GM18507 (cell line): ENCODE measurements at regions not wholly inside any gene's neighbourhood (a gene's known extent, or its start where the extent isn't known, plus 50 kb on each side); places are given as distances from the start of the nearest gene placed in this dataset.

Experiments
- DNase-seq: peaks from one replicate; pipeline ENCODE4 v3.0.0; 2011; ENCODE audit warnings: low read depth; ENCODE audit not compliant: insufficient read length; ENCODE audit errors: extremely low spot score
- FAIRE-seq: peaks from 2 replicates; lab custom pipeline; 2011; peaks lifted over from hg19 to GRCh38; lab: Jason Lieb, UNC

DNA sequence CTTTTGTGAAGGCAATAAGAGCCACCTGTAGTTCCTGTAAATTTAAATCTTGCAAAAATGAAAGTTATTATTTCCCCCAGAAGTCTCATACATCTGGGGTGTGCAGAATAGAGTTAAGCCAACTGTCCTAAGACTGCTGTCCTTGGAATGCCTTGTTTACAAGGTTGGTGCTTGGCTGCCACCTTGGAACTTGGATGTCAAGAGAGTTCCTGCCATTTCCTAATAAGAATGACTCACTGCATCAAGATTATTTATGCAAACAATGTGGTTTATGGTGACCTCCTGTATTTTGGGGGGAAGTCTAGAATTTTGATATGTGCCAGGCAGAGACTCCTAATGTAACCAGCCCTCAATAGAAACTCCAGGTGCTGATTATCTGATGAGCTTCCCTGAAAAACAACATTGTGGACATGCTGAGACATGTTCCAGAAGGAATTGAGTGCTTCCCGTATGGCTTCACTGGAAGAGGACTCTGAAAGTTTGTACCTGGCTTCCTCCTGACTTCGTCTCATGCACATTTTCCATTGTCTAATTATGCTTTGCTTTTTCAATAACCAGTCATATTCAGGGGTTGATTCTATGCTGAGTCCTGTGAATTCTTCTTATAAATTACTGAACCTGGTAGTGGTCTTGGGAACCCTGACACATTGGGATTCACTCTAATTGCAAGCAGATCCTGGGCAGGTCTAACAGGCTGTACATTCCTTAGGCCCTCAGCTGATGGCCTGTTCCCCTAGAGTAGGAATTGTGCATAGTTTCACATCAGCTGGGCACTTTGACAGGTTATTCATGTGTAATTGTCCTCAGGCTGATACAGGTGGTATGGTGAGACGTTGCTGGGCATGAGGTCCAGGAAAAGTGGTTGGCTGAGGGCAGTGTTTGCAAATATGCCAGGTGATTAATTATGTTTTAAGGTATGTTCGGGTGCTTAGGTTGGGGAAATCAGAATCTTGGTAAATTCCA is 1370.7 kb upstream of the TMEM132C start:
- DNase-seq (no peak), FAIRE-seq (no peak)

DNA sequence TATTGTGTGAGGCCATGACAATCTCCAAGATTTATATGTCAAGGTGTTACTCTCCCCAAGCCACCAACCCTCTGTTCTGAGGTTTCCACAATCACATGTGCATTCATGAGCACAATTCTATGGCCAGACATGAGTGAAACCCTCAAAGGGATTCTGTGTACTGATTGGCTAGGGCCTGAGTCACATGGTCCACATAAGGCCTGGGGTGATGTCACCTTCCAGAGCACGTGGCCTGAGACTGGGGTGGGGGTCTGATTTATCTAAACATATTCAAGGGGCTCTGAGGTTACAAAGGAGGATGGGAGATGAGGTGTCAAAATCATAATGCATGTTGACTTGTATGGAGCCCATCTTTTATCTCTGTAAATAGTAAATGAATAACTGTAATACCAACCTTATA is 1369.9 kb upstream of the TMEM132C start:
- no peak for FAIRE-seq

DNA sequence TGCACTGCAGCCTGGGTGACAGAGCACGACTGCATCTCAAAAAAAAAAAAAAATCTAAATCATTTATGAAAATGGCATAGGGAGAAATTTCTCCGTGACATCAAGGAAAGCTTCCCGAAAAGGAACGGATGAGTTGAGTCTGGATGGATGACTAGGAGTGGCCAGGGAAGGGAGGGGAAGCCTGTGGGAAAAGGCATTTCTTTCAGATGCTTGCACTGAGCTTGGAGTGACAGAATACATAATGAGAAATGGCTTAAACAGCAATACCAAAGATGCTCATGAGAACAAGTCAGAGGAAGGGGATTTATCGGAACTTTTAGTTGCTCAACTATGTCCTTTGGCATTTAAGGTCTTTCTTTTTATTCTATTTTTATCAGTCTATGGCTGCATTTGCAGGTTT is 1369.2 kb upstream of the TMEM132C start:
- FAIRE-seq (no peak), DNase-seq (no peak)

More for the DNA sequence above, 1369.9 kb upstream of the TMEM132C start:
- DNase-seq = no peak

DNA sequence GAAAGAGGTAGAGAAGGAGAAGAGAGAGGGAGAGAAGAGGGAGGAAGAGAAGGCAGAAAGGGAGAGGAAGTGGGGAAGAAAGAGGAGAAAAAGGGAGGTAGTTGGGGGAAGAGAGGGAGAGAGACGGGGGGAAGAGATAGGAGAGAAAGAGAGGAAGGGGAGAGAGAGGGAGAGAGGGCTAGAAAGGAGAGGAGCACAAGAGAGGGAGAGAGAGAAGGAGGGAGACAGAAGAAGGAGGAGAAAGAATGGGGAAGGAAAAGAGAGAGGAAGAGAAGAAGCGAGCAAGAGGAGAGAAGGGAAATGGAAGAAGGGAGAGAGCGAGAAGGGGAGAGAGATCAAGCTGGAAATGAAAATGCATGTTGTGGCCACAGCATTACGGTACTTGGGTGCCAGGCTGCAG is 1368.4 kb upstream of the TMEM132C start:
- DNase-seq (no peak), FAIRE-seq (no peak)

DNA sequence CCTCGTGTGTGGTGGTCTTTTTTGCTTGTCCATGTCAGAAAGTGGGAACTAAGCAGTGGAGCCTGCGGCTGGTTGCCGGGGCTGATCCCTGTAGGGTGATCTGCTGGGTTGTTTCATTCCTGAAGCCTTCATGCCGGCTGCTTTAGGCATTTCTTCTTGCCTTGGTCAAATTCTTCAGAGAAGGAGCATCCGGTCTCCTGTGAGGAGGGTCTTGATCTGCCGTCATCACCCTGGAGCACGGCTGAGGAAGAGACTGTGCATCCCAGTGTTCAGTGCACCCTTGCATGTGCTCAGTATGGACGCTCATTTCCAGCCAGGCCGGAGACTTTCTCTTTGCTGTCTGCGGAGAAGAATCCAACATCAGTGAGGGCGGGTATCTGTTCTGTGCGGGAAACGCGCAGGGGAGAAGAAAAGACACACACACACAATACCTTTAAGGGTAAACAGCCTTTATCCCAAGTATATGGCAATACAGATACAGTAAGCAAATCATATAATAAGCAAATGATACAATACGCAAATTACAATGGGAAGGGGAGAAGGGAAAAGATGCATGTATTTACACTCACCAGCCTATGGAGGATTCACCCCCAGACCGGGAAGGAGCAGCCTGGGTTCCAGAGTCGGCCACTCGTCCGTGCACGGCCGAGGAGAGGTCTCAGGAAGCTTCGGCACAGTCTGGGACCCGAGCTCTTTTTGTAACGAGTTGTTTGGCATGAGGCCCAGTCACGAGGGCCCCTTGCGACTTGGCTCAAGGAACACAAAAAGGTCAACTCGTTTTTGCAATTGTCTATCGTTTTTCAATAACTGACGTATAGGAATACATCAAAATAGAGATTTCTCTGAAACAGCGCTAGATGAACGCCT is 1366.8 kb upstream of the TMEM132C start:
- no peak for DNase-seq
- FAIRE-seq = no peak

DNA sequence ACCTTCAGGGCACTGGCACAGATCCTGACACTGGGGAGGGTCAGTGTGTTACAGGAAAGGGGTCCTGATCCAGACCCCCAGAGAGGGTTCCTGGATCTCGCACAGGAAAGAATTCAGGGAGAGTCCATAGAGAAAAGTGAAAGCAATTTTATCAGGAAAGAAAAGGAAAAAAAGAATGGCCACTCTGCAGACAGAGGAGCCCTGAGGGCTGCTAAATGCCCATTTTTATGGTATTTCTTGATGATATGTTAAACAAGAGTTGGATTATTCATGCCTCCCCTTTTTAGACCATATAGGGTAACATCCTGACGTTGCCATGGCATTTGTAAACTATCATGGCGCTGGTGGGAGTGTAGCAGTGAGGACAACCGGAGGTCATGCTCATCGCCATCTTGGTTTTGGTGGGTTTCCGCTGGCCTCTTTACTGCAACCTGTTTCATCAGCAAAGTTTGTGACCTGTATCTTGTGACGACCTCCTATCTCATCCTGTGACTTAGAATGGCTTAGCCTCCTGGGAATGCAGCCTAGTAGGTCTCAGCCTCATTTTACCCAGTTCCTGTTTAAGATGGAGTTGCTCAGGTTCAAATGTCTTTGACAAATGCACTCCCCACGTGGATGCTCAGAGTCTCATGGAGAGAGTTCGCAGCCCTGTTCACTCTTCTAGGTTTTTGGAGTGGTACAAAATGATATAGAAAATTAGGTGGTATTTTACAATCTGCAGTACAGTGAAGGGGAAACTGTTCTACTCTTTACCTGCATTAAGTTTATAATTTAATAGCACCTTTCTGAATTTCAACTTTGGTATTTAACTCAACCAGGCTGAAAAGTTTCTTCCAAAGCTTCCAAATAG is 1363.7 kb upstream of the TMEM132C start:
- FAIRE-seq = no peak
- DNase-seq = no peak

DNA sequence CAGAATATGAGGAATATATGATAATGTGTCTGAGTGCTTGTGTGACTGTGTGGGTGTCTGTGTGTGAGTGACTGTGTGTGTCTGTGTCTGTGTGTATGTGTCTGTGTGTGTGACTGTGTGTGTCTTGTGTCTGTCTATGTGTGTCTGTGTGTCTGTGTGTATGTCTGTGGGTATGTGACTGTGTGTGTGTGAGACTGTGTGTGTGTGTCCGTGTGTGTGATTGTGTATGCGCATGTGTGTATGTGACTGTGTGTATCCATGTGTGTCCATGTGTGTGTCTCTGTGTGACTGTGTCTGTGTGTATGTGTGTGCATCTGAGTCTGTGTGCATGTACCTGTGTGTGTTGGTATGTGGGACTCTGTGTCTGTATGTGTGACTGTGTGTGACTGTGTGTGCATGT is 1361.2 kb upstream of the TMEM132C start:
- FAIRE-seq (no peak), DNase-seq (no peak)

DNA sequence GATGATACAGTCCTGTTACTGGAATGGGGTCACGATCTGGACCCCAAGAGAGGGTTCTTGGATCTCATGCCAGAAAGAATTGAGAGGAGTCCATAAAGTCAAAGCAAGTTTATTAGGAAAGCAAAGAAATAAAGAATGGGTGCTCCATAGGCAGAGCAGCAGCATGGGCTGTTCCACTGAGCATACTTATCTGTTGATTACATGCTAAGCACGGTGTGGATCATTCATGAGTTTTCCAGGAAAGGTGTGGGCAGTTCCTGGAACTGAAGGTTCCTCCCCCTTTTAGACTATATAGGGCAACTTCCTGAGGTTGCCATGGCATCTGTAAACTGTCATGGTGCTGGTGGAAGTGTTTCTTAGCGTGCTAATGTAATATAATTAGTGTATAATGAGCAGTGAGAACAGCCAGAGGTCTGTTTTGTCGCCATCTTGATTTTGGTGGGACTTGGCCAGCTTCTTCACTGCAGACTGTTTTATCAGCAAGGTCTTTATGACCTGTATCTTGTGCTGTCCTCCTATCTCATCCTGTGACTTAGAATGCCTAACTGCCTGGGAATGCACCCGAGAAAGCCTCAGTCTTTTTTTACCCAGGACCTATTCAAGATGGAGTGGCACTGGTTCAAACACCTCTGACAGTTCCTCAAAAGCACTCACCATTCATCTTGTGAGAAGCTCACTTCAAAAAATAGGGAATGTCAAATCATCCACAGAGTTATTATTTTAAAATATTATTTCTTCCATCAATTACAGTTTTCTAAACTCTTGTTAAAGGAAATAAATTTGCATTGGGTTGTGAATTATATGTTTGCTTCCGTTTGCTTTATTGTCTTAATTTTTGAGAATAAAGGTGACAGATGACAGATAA is 1358.8 kb upstream of the TMEM132C start:
- FAIRE-seq (no peak), DNase-seq (no peak)

DNA sequence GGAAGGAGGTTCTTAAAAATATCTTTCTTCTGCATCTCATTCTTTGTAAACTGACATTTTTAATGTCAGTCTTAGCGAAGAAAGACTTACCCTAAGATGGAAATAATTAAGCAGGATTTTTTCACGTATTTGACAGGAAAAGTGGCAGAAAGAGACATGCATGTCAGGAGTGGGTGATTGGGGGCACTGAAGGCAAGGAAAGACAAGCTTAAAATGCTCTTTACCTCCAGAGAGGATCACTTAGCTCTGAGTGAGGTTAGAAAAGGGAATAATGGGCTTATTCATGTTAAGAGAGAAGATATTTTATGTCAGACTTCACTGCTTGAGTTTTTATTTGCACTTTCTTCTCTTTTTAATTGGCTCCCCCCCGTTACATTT is 1358.2 kb upstream of the TMEM132C start:
- DNase-seq (no peak), FAIRE-seq (no peak)

DNA sequence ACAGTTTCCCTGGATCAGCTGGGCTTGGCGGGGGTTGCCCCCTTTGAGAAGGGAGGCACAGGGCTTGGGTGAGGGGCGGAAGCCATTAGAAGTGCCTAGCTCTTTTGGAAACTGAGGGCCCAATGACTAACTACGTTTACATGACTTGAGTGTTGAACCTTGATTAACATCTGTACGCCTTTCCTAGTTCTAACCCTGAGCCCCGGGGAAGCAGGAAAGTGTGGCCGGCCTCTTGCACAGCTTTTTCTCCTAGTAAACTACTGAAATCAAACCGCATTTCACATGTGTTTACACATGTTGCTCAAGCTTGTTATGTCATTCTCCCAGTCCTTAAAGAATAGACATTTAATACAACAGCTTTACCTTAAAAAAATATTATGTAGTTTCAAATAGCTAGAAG is 1356.4 kb upstream of the TMEM132C start:
- no peak for DNase-seq
- FAIRE-seq = no peak

DNA sequence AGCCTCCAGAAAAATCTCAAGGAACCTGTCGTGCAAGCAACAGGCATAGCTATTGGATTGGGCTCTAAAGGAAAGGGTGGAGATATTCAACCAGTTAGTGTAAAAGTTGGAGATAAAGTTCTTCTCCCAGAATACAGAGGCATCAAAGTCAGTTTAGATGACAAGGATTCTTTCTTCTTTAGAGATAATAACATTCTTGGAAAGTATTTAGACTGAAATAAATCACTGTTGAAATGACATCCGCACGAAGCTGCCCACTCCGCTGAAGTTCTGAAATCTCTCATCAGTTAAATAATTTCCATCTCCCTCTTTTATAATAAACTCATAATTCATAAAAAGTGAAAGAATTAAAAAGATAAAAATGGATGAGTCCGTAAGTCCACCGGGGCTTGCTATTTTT is 1354.9 kb upstream of the TMEM132C start:
- FAIRE-seq = no peak
- DNase-seq = no peak

DNA sequence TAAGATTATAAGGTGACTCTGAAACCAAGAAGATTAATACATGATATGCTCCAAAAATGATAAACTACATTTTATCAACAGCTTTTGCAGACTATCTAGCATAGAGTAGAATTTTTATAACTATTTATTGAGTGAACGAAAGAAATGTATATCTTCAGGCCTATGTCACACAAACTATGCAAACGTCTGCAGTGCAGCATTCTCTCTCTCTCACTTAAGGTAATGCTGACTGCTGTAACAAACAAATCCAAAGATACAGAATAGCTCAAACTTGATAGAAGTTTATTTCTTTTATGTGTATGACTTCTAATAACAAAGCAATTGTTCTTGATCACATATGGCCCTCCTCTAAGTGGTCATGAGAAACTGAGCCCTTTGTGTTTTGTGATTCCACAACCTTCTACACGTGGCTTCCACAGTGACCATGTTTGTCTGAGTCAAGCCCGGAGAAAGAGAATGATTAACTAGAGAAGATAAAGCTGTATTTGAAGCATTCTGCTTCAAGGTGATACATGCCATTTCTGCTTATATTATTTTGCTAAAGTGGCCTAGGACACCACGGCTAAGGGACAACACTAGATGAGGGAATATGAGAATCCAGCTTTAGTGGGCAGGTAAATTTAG is 1352.7 kb upstream of the TMEM132C start:
- DNase-seq (no peak), FAIRE-seq (no peak)

DNA sequence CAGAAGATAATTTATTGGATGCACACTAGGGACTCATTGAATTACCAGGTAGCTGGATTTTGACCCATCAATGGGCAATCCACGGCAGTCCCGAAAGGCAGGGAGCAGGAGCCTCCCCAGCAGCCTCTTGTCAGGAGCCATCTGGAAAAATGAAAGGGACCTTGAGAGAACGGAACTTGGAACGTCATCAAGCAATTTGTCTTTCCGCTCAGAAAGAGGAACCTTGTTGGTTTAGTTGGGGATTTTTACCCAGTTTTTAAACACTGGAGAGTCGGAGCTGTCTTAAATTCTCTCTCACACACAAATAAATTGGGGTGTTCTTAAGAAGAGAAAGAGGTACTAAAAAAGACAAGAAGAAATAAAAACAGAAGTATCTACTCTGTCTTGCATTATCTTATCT is 1351.7 kb upstream of the TMEM132C start:
- FAIRE-seq = no peak
- DNase-seq = no peak

DNA sequence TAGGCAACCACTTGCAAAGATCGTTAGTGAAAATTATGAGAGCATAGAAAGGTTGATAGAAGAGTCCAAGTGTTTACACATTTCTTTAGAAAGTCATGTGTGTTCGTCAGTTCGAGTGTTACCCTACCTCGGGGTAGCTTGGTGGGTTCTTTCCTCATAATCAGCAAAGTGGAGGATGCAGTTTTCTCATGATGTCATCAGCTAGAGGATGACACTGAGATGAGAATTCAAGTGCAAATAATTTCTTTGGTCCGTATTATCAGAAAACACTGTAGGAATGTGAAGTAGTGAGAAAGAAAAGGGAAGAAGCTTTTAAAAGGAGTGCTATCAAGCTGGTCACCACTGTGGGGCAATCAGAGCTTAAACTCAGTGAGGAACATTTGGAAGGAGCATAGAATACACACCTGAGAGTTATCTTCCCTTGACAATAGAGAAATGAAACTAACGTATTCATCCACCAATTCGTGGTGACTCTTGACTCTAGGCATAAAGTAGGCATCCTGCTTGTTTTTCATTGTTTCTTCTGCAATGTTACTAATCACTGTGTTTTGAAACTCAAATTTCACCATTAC is 1340.9 kb upstream of the TMEM132C start:
- FAIRE-seq (no peak), DNase-seq (no peak)

DNA sequence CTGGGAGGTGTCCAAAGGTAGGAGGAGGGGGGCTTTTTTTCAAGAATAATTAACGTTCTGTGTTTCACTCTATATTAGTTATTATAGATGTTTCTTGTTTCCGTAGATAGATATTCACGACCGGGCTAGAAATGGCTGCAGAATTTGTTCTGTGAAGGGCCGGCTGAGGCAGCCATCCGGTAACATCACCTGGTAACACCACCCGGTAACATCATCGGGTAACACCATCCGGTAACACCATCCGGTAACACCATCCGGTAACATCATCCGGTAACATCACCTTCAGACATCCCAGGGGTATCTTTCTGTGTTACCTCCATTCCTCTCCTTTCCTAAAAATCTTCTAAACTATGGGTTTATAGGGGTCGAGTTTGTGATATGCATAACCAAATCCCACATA is 1336.7 kb upstream of the TMEM132C start:
- no peak for FAIRE-seq
- no peak for DNase-seq

DNA sequence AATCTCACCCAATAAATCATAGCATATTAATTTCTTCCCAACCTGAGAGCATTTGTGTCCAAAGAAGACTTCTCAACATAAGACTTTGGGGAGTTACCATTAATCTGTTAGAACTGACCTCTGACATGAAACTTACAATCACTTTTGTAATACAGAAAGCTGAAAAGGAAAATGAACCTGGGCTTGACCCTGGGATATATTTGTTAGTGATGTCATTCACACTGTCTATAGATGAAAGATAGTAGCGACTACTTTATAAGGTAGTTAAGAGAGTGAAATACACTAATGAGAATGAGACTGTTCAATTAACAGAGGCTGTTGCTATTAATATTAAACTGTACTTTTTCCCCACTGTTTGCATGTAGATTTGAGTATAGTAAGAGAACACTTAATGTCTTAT is 1334.8 kb upstream of the TMEM132C start:
- FAIRE-seq = no peak

DNA sequence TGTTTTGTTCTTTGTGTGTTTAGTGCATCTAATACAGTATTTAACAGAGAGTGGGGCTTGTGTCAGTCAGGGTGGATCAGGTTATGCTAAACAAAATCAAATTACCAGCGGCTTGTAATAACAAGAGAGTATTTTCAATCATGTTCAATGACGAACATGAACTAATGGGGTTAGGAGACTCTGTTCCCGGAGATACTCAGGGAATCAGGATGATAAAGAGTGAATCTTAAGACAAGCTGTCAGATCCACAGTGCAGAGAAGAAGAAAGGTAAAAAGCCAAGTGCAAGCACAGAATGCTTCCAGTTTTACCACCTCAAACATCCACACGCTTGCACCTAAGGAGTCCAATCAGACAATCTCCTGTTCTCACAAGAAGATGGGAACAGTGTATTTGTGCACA is 1331.5 kb upstream of the TMEM132C start:
- DNase-seq = no peak
- FAIRE-seq = no peak

More for the DNA sequence above, 1334.8 kb upstream of the TMEM132C start:
- no peak for DNase-seq

DNA sequence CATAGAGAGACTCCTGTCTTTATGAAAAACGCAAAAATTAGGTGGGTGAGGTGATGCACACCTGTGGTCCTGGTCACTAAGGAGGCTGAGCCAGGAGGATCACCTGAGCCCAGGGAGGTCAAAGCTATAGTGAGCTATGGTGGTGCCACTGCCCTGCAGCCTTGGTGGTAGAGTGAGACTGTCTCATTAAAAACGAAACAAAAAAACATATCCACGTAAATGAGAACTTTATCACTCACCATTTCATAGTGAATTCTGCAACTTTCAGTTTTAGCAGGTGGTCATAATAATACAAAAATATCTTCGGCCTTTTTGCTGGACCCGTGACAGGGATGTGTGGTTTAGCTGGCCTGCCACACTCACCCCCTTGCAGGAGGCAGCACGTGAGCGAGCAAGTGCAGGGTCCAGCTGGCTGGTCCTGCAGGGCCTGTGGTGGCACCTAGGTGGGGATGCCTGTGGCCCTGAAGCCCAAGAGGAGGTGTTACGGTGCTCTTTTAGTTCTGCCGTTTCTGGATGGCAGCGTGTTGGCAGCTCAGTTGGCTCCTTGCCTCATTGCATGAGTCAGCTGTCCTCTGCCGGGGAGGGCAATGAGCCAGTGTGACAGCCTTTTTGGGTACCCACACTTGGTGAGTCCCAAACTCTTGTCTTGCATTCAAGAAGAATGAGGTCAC is 1330.7 kb upstream of the TMEM132C start:
- DNase-seq (no peak), FAIRE-seq (no peak)
